ENCODE measurements at regions not wholly inside any gene's neighbourhood (a gene's known extent, or its start where the extent isn't known, plus 50 kb on each side); places are given as distances from the start of the nearest gene placed in this dataset.

- in situ Hi-C loops (cut with HindIII; ENCODE audit: low sequenced_read_pairs): no loop called here
- no peak for DNase-seq (ENCODE audit: low spot score)
Observed at GRCh38 chr3:107265526-107265925, 111.7 kb upstream of the CCDC54 start.

- no peak for DNase-seq (ENCODE audit: low spot score)
- in situ Hi-C loops (cut with HindIII; ENCODE audit: low sequenced_read_pairs): no loop called here
Observed at GRCh38 chr3:107268469-107268868, 108.8 kb upstream of the CCDC54 start.

GRCh38 chr3:107269136-107269535, 108.1 kb upstream of the CCDC54 start:
- in situ Hi-C loops (cut with HindIII; ENCODE audit: low sequenced_read_pairs): no loop called here
- DNase-seq (ENCODE audit: low spot score): no peak

- DNase-seq (ENCODE audit: low spot score): peak; percentile 64
- in situ Hi-C loops (cut with HindIII; ENCODE audit: low sequenced_read_pairs): no loop called here
Observed at GRCh38 chr3:107271787-107272387, 105.4 kb upstream of the CCDC54 start.

- no peak for DNase-seq (ENCODE audit: low spot score)
- in situ Hi-C loops (cut with HindIII; ENCODE audit: low sequenced_read_pairs): no loop called here
Observed at GRCh38 chr3:107272471-107272870, 104.8 kb upstream of the CCDC54 start.

GRCh38 chr3:107272885-107273284, 104.4 kb upstream of the CCDC54 start:
- no peak for DNase-seq (ENCODE audit: low spot score)
- in situ Hi-C loops (cut with HindIII; ENCODE audit: low sequenced_read_pairs): no loop called here

- DNase-seq (ENCODE audit: low spot score): no peak
- in situ Hi-C loops (cut with HindIII; ENCODE audit: low sequenced_read_pairs): no loop called here
Observed at GRCh38 chr3:107273771-107274170, 103.5 kb upstream of the CCDC54 start.

GRCh38 chr3:107275511-107275910, 101.7 kb upstream of the CCDC54 start:
- in situ Hi-C loops (cut with HindIII; ENCODE audit: low sequenced_read_pairs): no loop called here
- no peak for DNase-seq (ENCODE audit: low spot score)

GRCh38 chr3:107283948-107284347, 93.3 kb upstream of the CCDC54 start:
- in situ Hi-C loops (cut with HindIII; ENCODE audit: low sequenced_read_pairs): no loop called here
- no peak for DNase-seq (ENCODE audit: low spot score)

- no peak for DNase-seq (ENCODE audit: low spot score)
- in situ Hi-C loops (cut with HindIII; ENCODE audit: low sequenced_read_pairs): no loop called here
Observed at GRCh38 chr3:107284612-107285011, 92.6 kb upstream of the CCDC54 start.

- DNase-seq (ENCODE audit: low spot score): no peak
- in situ Hi-C loops (cut with HindIII; ENCODE audit: low sequenced_read_pairs): no loop called here
Observed at GRCh38 chr3:107285197-107285596, 92.0 kb upstream of the CCDC54 start.

- in situ Hi-C loops (cut with HindIII; ENCODE audit: low sequenced_read_pairs): no loop called here
- DNase-seq (ENCODE audit: low spot score): no peak
Observed at GRCh38 chr3:107289354-107289753, 87.9 kb upstream of the CCDC54 start.

GRCh38 chr3:107294117-107294516, 83.1 kb upstream of the CCDC54 start:
- no peak for DNase-seq (ENCODE audit: low spot score)

GRCh38 chr3:107297597-107297996, 79.6 kb upstream of the CCDC54 start:
- in situ Hi-C loops (cut with HindIII; ENCODE audit: low sequenced_read_pairs): no loop called here
- no peak for DNase-seq (ENCODE audit: low spot score)

More at GRCh38 chr3:107294117-107294516, 83.1 kb upstream of the CCDC54 start:
- in situ Hi-C loops (cut with HindIII; ENCODE audit: low sequenced_read_pairs): no loop called here

- DNase-seq (ENCODE audit: low spot score): no peak
- in situ Hi-C loops (cut with HindIII; ENCODE audit: low sequenced_read_pairs): no loop called here
Observed at GRCh38 chr3:107307205-107307604, 70.0 kb upstream of the CCDC54 start.

GRCh38 chr3:107308716-107309115, 68.5 kb upstream of the CCDC54 start:
- in situ Hi-C loops (cut with HindIII; ENCODE audit: low sequenced_read_pairs): no loop called here
- DNase-seq (ENCODE audit: low spot score): no peak

GRCh38 chr3:107309312-107309711, 67.9 kb upstream of the CCDC54 start:
- in situ Hi-C loops (cut with HindIII; ENCODE audit: low sequenced_read_pairs): no loop called here

GRCh38 chr3:107313711-107314110, 63.5 kb upstream of the CCDC54 start:
- DNase-seq (ENCODE audit: low spot score): no peak
- in situ Hi-C loops (cut with HindIII; ENCODE audit: low sequenced_read_pairs): no loop called here

More at GRCh38 chr3:107309312-107309711, 67.9 kb upstream of the CCDC54 start:
- no peak for DNase-seq (ENCODE audit: low spot score)

GRCh38 chr3:107315141-107315540, 62.1 kb upstream of the CCDC54 start:
- DNase-seq (ENCODE audit: low spot score): no peak
- in situ Hi-C loops (cut with HindIII; ENCODE audit: low sequenced_read_pairs): no loop called here

- no peak for DNase-seq (ENCODE audit: low spot score)
- in situ Hi-C loops (cut with HindIII; ENCODE audit: low sequenced_read_pairs): no loop called here
Observed at GRCh38 chr3:107323723-107324122, 53.5 kb upstream of the CCDC54 start.

- in situ Hi-C loops (cut with HindIII; ENCODE audit: low sequenced_read_pairs): no loop called here
- no peak for DNase-seq (ENCODE audit: low spot score)
Observed at GRCh38 chr3:107325446-107325845, 51.8 kb upstream of the CCDC54 start.
